ENCODE measurements at regions not wholly inside any gene's neighbourhood (a gene's known extent, or its start where the extent isn't known, plus 50 kb on each side); places are given as distances from the start of the nearest gene placed in this dataset.

GRCh38 chr4:151469970-151470369, 61.0 kb downstream of the FHIP1A start:
- no peak for TF ChIP-seq CTCF (IDR thresholded peaks at IDR 0.05 in 2 of 3, conservative IDR thresholded peaks at IDR 0.05 in 1 of 3; ENCODE audit: control insufficient read depth in 2 of 3, extremely low read depth in 1 of 3, insufficient read depth in 1 of 3, low read depth in 3 of 3, low read length in 3 of 3)
- no peak for TF ChIP-seq GABPA (IDR thresholded peaks at IDR 0.05; ENCODE audit: low read depth)
- TF ChIP-seq EP300 (IDR thresholded peaks at IDR 0.05; ENCODE audit: borderline replicate concordance in 1 of 2, control insufficient read depth in 1 of 2, low read depth in 2 of 2, low read length in 2 of 2): no peak
- no peak for TF ChIP-seq CREB1 (IDR thresholded peaks at IDR 0.05; ENCODE audit: low read depth)
- TF ChIP-seq CEBPB (IDR thresholded peaks at IDR 0.05; ENCODE audit: borderline replicate concordance in 1 of 2, low read depth in 2 of 2, low read length in 2 of 2): no peak
- no peak for TF ChIP-seq POLR2AphosphoS5 (IDR thresholded peaks at IDR 0.05; ENCODE audit: low read length)
- no peak for TF ChIP-seq BRCA1 (IDR thresholded peaks at IDR 0.05; ENCODE audit: low read depth, low read length)
- no peak for TF ChIP-seq POLR2A (IDR thresholded peaks at IDR 0.05; ENCODE audit: low read depth, low read length)
- TF ChIP-seq E2F8 (IDR thresholded peaks at IDR 0.05; ENCODE audit: low read depth, partially characterized antibody): no peak
- no peak for TF ChIP-seq PML (IDR thresholded peaks at IDR 0.05; ENCODE audit: low read length)
- no peak for TF ChIP-seq POLR2AphosphoS2 (IDR thresholded peaks at IDR 0.05; ENCODE audit: low read depth, low read length)
- no peak for TF ChIP-seq HDGF (IDR thresholded peaks at IDR 0.05)
- TF ChIP-seq PRDM15 (CRISPR knock-in tag; IDR thresholded peaks at IDR 0.05): no peak
